ENCODE measurements at regions not wholly inside any gene's neighbourhood (a gene's known extent, or its start where the extent isn't known, plus 50 kb on each side); places are given as distances from the start of the nearest gene placed in this dataset.

- dilution Hi-C loops (cut with MboI; ENCODE audit: extremely low pct_ligation_motif_present, low sequenced_read_pairs), result no loop called here
Measured at GRCh38 chr10:55273946-55274345, 472.9 kb upstream of the PCDH15 start.

GRCh38 chr10:55272886-55273285 is 471.9 kb upstream of the PCDH15 start:
- FAIRE-seq, result no peak
- H3K4me3 ChIP-seq (ENCODE audit: control insufficient read depth in 2 of 3, extremely low read depth in 1 of 3, insufficient read depth in 2 of 3, low read depth in 1 of 3, low read length in 3 of 3), result no peak overlapping the region
- H3K4me1 ChIP-seq (ENCODE audit: control insufficient read depth, extremely low read depth, insufficient read depth, low read length), result no peaks in the 10 kb centered on the region
- H3K79me2 ChIP-seq (ENCODE audit: control insufficient read depth, insufficient read depth, low read length), result no peaks in the 10 kb centered on the region
- no peak overlapping the region for H2AFZ ChIP-seq (ENCODE audit: control insufficient read depth, low read length)
- H3K27me3 ChIP-seq (ENCODE audit: control insufficient read depth, extremely low read depth, insufficient read depth, low read length), result no peaks in the 10 kb centered on the region
- no peak for TF ChIP-seq EZH2 (IDR thresholded peaks at IDR 0.05; ENCODE audit: low read length)
- no peak for TF ChIP-seq CTCF (optimal IDR thresholded peaks at IDR 0.05 in 1 of 3, IDR thresholded peaks at IDR 0.05 in 1 of 3, conservative IDR thresholded peaks at IDR 0.05 in 1 of 3; ENCODE audit: extremely low read depth in 1 of 3, insufficient read depth in 2 of 3, low read length in 3 of 3)
- no peak overlapping the region for H3K4me2 ChIP-seq (ENCODE audit: control insufficient read depth, extremely low read depth, insufficient read depth, low read depth, low read length)
- H3K36me3 ChIP-seq (ENCODE audit: control insufficient read depth in 2 of 2, extremely low read depth in 1 of 2, insufficient read depth in 2 of 2, low read length in 2 of 2), result no peaks in the 10 kb centered on the region
- H3K9me3 ChIP-seq (ENCODE audit: control insufficient read depth, low read depth, low read length), result no peaks in the 10 kb centered on the region
- H3K9me1 ChIP-seq (ENCODE audit: control insufficient read depth, extremely low read depth, insufficient read depth, low read length), result no peaks in the 10 kb centered on the region
- H4K20me1 ChIP-seq (ENCODE audit: control insufficient read depth, extremely low read depth, insufficient read depth, low read length), result no peaks in the 10 kb centered on the region
- DNase-seq (ENCODE audit: low read depth, low spot score), result no peak
- no peak overlapping the region for H3K27ac ChIP-seq (ENCODE audit: control insufficient read depth, insufficient read depth, low read length)
- H3K9ac ChIP-seq (ENCODE audit: control insufficient read depth, extremely low read depth, insufficient read depth, low read length), result no peak overlapping the region
- dilution Hi-C loops (cut with MboI; ENCODE audit: extremely low pct_ligation_motif_present, low sequenced_read_pairs), result no loop called here

More at GRCh38 chr10:55273946-55274345, 472.9 kb upstream of the PCDH15 start:
- FAIRE-seq, result no peak
- Histone ChIP-seq H3K4me1 (ENCODE audit: control insufficient read depth, extremely low read depth, insufficient read depth, low read length) (no peaks in the 10 kb centered on the region), H3K27me3 (ENCODE audit: control insufficient read depth, extremely low read depth, insufficient read depth, low read length) (no peaks in the 10 kb centered on the region), H3K27ac (ENCODE audit: control insufficient read depth, insufficient read depth, low read length) (no peak overlapping the region), H3K36me3 (ENCODE audit: control insufficient read depth in 2 of 2, extremely low read depth in 1 of 2, insufficient read depth in 2 of 2, low read length in 2 of 2) (no peaks in the 10 kb centered on the region), H3K4me3 (ENCODE audit: control insufficient read depth in 2 of 3, extremely low read depth in 1 of 3, insufficient read depth in 2 of 3, low read depth in 1 of 3, low read length in 3 of 3) (no peak overlapping the region), H2AFZ (ENCODE audit: control insufficient read depth, low read length) (no peak overlapping the region), H3K9me3 (ENCODE audit: control insufficient read depth, low read depth, low read length) (no peaks in the 10 kb centered on the region), H4K20me1 (ENCODE audit: control insufficient read depth, extremely low read depth, insufficient read depth, low read length) (no peaks in the 10 kb centered on the region), H3K4me2 (ENCODE audit: control insufficient read depth, extremely low read depth, insufficient read depth, low read depth, low read length) (no peak overlapping the region), H3K79me2 (ENCODE audit: control insufficient read depth, insufficient read depth, low read length) (no peaks in the 10 kb centered on the region), H3K9me1 (ENCODE audit: control insufficient read depth, extremely low read depth, insufficient read depth, low read length) (no peaks in the 10 kb centered on the region), H3K9ac (ENCODE audit: control insufficient read depth, extremely low read depth, insufficient read depth, low read length) (no peak overlapping the region)
- no peak for TF ChIP-seq CTCF (optimal IDR thresholded peaks at IDR 0.05 in 1 of 3, IDR thresholded peaks at IDR 0.05 in 1 of 3, conservative IDR thresholded peaks at IDR 0.05 in 1 of 3; ENCODE audit: extremely low read depth in 1 of 3, insufficient read depth in 2 of 3, low read length in 3 of 3)
- no peak for TF ChIP-seq EZH2 (IDR thresholded peaks at IDR 0.05; ENCODE audit: low read length)
- no peak for DNase-seq (ENCODE audit: low read depth, low spot score)
